Naive B cell (primary cell): ENCODE measurements at regions not wholly inside any gene's neighbourhood (a gene's known extent, or its start where the extent isn't known, plus 50 kb on each side); places are given as distances from the start of the nearest gene placed in this dataset.

Experiments used
- ATAC-seq, 2 donors: fragments of 150-1000 bp; cut with Tn5 transposase; 2 replicates each; pipeline ENCODE4 v1.10.0; 2021; ENCODE audit warnings: low read depth in 2 of 2, mild to moderate bottlenecking in 2 of 2, moderate library complexity in 2 of 2
- DNase-seq: peaks from one replicate; pipeline ENCODE4 v3.0.0; 2022
- H3K27ac Mint-ChIP-seq, 6 donors: one replicate each; pipeline ENCODE4 v1.8.0; 2020 to 2022; ENCODE audit warnings: mild to moderate bottlenecking in 6 of 6, mixed read lengths in 6 of 6, moderate library complexity in 5 of 6, inconsistent platforms in 2 of 6
- H3K27me3 Mint-ChIP-seq, 3 donors: one replicate each; pipeline ENCODE4 v1.8.0; 2021 to 2022; ENCODE audit warnings: mixed read lengths in 3 of 3, mild to moderate bottlenecking in 1 of 3
- H3K36me3 Mint-ChIP-seq, 2 donors: one replicate each; pipeline ENCODE4 v1.8.0; 2020 to 2022; ENCODE audit warnings: mixed read lengths in 2 of 2, inconsistent platforms in 1 of 2, mild to moderate bottlenecking in 1 of 2
- H3K4me1 Mint-ChIP-seq, 3 donors: one replicate each; pipeline ENCODE4 v1.8.0; 2020 to 2022; ENCODE audit warnings: mixed read lengths in 3 of 3, inconsistent platforms in 1 of 3, mild to moderate bottlenecking in 1 of 3, moderate library complexity in 1 of 3
- H3K4me3 Mint-ChIP-seq, 8 donors: one replicate each; pipeline ENCODE4 v1.8.0; 2020 to 2022; ENCODE audit warnings: mild to moderate bottlenecking in 8 of 8, mixed read lengths in 8 of 8, moderate library complexity in 8 of 8, inconsistent platforms in 2 of 8
- H3K9me3 Mint-ChIP-seq, 7 donors: one replicate each; pipeline ENCODE4 v1.8.0; 2020 to 2022; ENCODE audit warnings: mixed read lengths in 7 of 7, mild to moderate bottlenecking in 5 of 7, inconsistent platforms in 2 of 7, moderate library complexity in 1 of 7

DNA sequence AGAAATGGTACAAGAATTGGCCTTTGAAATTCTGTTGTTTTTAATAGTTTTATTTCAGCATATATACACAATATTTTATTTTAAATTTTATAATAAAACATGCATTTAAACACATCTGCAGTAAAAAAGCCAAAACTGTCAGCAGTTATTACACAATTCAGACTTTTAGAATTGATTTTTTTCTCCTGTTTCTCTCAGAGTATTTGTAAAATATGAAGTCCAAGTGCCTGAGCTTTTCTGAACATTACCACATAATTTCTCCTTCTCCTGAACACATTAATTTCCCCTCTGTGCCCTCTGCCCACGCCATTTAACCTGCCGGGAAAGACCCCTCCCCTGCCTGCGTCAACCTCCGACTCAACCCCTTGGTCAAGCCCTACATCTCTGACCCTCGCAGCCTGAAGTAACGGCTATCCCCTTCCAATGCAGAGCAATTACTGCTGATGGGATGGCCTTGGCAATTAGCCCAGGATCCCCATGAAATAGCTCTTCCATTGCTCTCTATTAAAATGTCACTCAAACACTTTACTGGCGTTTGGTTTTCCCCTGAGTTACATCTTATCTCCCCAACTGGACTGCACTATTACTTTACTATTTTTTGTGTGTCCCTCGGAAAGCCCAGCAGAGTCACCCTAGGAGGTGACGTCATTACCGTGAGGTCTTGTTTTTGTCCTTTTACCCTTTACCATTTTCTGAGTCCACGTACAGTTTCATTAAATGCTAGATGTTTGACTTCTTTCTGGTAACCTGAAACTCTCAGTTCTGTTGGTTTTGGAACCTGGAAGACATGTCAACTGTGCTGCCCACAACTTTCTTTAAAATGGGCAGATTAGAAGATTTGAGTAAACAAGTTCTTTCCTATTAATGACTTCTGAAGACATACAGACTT, 146.7 kb upstream of the TAB2 start:
- ATAC-seq (no peak), DNase-seq (no peak)
- Mint-ChIP-seq H3K36me3 (peaks cover 0 to 7% of the 10 kb centered on the region in 2 donors), H3K4me1 (peaks cover 11 to 15% (median 13%) of the 10 kb centered on the region in 3 donors), H3K27me3 (peaks cover 13 to 20% (median 18%) of the 10 kb centered on the region in 3 donors), H3K27ac (no peak overlapping the region), H3K9me3 (peaks cover 0 to 5% (median 3%) of the 10 kb centered on the region in 7 donors), H3K4me3 (no peak overlapping the region)

DNA sequence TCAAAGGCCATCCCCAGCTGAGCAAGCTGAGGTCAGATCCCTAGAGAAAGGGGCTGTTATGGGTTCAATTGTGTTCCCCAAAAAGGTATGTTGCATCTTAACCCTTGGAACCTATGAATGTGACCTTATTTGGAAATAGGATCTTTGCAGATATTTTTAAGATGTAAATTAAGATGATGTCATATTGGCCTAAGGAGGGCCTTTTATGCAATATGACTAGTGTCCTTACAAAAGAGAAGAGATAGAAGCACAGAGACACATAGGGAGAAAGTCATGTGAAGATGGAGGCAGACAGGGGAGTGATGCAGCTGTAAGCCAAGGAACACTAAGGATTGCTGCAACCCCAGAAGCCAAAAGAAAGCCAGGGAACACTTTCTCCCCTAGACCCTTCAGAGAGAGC, 144.3 kb upstream of the TAB2 start:
- Mint-ChIP-seq H3K27me3 (peaks cover 13 to 20% (median 17%) of the 10 kb centered on the region in 3 donors), H3K9me3 (peaks cover 0 to 9% (median 4%) of the 10 kb centered on the region in 7 donors), H3K36me3 (peaks cover 0 to 7% of the 10 kb centered on the region in 2 donors), H3K4me1 (peaks cover 11 to 15% (median 13%) of the 10 kb centered on the region in 3 donors), H3K4me3 (peak overlapping the region in 1 of 8 donors; percentile 25), H3K27ac (no peak overlapping the region)
- no peak for ATAC-seq
- no peak for DNase-seq

DNA sequence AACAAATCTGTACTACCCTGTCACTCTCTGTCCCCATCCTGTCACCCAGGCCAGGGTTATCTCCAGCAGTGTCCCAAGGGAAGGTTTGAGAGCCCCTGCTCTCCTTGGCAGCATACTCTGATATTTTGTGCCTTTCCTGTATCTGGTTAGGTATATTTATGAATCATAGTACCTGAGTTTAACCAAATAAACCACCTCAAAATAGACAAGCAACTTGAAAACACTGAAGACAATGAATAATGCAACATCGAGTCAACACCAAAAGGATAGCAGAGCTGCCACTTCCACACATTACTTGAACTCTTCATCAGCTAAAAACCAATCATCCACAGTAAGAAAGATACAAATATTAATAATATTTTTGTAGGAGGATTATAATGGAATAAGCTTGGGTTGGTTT, 142.6 kb upstream of the TAB2 start:
- ATAC-seq, result no peak
- peaks cover 0 to 4% (median 0%) of the 10 kb centered on the region in 7 donors for H3K9me3 Mint-ChIP-seq
- no peak overlapping the region for H3K27ac Mint-ChIP-seq
- no peaks in the 10 kb centered on the region for H3K36me3 Mint-ChIP-seq
- no peak for DNase-seq
- H3K27me3 Mint-ChIP-seq, result peaks cover 0 to 6% (median 5%) of the 10 kb centered on the region in 3 donors
- peaks cover 0 to 3% (median 0%) of the 10 kb centered on the region in 3 donors for H3K4me1 Mint-ChIP-seq
- no peak overlapping the region for H3K4me3 Mint-ChIP-seq

DNA sequence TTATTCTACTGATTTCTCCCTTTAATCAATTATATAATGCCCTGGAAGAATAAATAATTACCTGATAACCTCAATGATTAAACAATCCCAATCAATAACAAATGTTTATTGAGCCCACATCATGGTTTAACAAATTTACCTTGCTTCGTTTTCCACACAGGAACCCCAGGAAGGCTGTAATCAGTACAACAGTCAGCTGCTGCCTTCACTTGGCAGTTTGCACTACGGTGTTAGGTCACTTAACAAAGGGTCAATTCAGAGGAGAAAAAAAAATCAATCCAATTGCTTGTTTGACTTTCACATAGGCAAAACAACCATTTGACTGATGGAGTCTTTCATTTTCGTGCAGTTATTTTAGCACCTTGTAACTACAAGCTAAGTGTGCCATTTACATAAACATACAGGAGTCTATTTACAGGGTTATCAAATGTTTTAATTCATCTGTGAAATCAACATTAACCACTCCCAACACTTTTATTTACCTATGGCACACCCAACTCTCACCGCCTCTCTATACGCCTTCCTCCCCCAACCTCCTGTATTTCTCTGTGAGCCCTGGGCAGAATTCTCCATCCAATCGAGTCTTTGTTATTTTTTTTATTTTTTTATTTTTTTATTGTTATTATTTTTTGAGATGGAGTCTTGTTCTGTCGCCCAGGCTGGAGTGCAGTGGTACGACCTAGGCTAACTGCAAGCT, 140.4 kb upstream of the TAB2 start:
- H3K9me3 Mint-ChIP-seq, result peaks cover 0 to 4% (median 0%) of the 10 kb centered on the region in 7 donors
- no peak overlapping the region for H3K4me3 Mint-ChIP-seq
- H3K36me3 Mint-ChIP-seq, result no peaks in the 10 kb centered on the region
- ATAC-seq (no peak), DNase-seq (no peak)
- H3K27me3 Mint-ChIP-seq, result peaks cover 0 to 4% (median 0%) of the 10 kb centered on the region in 3 donors
- H3K4me1 Mint-ChIP-seq, result peaks cover 0 to 3% (median 0%) of the 10 kb centered on the region in 3 donors
- H3K27ac Mint-ChIP-seq, result no peak overlapping the region

DNA sequence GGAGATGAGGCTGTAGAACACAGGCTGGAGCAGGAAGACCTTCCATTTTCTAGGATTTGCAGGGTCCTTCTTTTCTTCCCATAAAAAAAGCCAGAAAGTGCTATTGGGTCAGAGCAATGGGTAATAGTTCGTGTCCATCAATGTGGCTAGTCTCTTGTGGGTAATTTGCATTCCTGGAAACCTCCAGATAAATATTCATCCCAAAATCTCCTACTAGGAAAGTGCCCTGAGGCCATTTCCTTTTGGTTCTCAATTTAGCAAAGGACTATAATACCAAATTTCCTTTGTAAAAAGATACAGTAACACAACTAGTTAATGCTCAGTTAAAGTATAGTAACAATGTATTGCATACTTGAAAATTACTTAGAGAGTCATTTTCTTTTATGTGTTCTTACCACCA, 138.1 kb upstream of the TAB2 start:
- ATAC-seq, result no peak
- Mint-ChIP-seq H3K4me3 (no peak overlapping the region), H3K36me3 (no peaks in the 10 kb centered on the region), H3K27ac (no peak overlapping the region), H3K4me1 (peaks cover 0 to 3% (median 0%) of the 10 kb centered on the region in 3 donors), H3K27me3 (peaks cover 0 to 4% (median 0%) of the 10 kb centered on the region in 3 donors), H3K9me3 (peaks cover 0 to 4% (median 0%) of the 10 kb centered on the region in 7 donors)
- no peak for DNase-seq

DNA sequence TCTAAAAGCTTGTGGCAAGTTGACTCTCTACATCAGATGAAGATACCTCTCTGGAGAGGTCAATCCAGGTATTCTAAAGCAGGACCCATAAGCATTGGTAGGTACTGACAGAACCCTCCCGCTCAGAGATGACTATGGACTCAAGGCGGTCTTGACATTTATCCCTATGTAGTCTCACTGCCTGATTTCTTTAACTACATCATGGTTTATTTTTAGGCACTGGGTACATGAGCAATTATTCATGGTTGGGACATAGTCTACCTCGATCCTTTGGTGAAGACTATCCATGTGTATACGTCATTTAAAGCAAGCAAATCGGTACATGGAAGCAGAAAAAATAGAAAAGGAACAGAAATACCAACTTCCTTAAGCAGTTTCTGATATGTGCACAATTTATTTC, 136.2 kb upstream of the TAB2 start:
- ATAC-seq (no peak), DNase-seq (no peak)
- peaks cover 0 to 4% (median 0%) of the 10 kb centered on the region in 3 donors for H3K27me3 Mint-ChIP-seq
- H3K27ac Mint-ChIP-seq, result no peak overlapping the region
- H3K4me3 Mint-ChIP-seq, result no peak overlapping the region
- H3K4me1 Mint-ChIP-seq, result peaks cover 0 to 3% (median 0%) of the 10 kb centered on the region in 3 donors
- H3K9me3 Mint-ChIP-seq, result peaks cover 0 to 3% (median 0%) of the 10 kb centered on the region in 7 donors
- H3K36me3 Mint-ChIP-seq, result no peaks in the 10 kb centered on the region

DNA sequence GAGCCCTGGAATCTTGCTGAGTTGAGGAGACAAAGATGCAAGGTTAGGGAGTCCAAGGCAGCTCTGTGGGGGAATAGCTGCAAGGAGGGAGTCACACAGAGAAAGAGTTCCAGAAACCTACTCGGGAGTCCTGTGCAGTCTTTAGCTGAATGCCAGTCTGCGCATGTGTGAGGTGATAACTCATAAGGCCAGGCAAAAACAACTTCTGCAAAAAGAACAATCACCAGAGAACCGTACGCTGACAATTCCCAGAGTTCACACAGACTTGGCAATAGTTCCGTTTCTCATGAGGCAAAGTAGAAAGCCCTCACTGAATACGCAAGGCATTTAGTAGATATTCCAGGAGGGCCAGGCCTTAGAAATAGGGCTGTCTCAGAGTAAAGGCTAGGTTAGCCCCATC, 135.2 kb upstream of the TAB2 start:
- peaks cover 0 to 3% (median 0%) of the 10 kb centered on the region in 3 donors for H3K4me1 Mint-ChIP-seq
- peaks cover 0 to 4% (median 0%) of the 10 kb centered on the region in 3 donors for H3K27me3 Mint-ChIP-seq
- no peaks in the 10 kb centered on the region for H3K36me3 Mint-ChIP-seq
- H3K9me3 Mint-ChIP-seq, result no peaks in the 10 kb centered on the region
- no peak overlapping the region for H3K4me3 Mint-ChIP-seq
- DNase-seq (no peak), ATAC-seq (no peak)
- no peak overlapping the region for H3K27ac Mint-ChIP-seq

DNA sequence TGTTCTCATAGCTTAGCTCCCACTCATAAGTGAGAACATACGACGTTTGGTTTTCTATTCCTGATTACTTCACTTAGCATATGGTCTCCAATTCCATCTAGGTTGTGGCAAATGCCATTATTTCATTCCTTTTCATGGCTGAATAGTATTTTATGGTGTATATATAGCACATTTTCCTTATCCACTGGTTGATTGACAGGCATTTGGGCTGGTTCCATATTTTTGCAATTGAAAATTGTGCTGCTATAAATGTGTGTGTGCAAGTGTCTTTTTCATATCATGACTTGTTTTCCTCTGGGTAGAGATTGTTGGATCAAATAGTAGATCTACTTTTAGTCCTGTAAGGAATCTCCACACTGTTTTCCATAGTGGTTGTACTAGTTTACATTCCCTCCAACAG, 133.0 kb upstream of the TAB2 start:
- H3K4me1 Mint-ChIP-seq, result no peaks in the 10 kb centered on the region
- H3K27ac Mint-ChIP-seq, result no peak overlapping the region
- no peaks in the 10 kb centered on the region for H3K36me3 Mint-ChIP-seq
- H3K4me3 Mint-ChIP-seq, result no peak overlapping the region
- H3K27me3 Mint-ChIP-seq, result no peaks in the 10 kb centered on the region
- DNase-seq (no peak), ATAC-seq (no peak)
- no peaks in the 10 kb centered on the region for H3K9me3 Mint-ChIP-seq

DNA sequence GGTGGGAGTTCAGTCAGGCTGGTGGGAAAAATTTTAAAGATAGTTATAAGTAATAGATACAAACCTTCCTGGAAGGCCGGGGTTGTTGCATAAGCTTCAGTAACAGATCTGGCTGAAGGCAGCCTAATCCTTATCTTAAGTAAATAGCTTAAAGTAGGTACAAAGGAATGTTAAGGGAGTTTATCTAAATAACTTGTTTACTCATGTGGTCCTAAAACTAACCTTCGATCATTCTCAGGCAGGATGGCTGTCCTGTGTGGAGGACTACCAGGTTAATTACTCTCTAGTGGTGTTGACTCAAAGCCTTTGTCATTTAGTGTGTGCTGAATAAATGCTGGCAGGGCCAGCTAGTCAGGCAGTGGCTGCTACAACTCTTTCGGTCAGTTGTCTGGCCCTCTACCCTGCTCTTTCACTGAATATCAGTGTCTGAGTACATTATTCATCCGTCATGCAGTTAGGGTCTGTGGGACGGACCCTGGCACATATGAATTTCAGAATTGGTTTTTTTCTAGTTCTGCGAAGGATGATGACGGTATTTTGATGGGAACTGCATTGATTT, 131.6 kb upstream of the TAB2 start:
- Mint-ChIP-seq H3K36me3 (no peaks in the 10 kb centered on the region), H3K27me3 (no peaks in the 10 kb centered on the region)
- DNase-seq, result no peak

DNA sequence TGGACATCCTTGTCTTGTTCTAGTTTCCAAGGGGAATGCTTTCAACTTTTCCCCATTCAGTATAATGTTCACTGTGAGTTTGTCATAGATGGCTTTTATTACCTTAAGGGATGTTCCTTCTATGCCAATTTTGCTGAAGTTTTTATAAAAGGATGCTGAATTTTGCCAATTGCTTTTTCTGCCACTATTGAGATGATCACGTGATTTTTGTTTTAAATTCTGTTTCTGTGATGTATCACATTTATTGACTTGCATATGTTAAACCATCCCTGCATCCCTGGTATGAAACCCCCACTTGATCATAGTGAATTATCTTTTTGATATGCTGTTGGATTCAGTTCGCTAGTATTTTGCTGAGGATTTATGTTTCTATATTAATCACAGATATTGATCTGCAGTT, 130.6 kb upstream of the TAB2 start:
- DNase-seq, result no peak
- no peak overlapping the region for H3K27ac Mint-ChIP-seq
- no peaks in the 10 kb centered on the region for H3K36me3 Mint-ChIP-seq
- H3K27me3 Mint-ChIP-seq, result no peaks in the 10 kb centered on the region
- H3K4me3 Mint-ChIP-seq, result no peak overlapping the region
- no peak for ATAC-seq
- no peaks in the 10 kb centered on the region for H3K9me3 Mint-ChIP-seq
- H3K4me1 Mint-ChIP-seq, result peaks cover 6 to 8% (median 6%) of the 10 kb centered on the region in 3 donors

More for the DNA sequence above, 131.6 kb upstream of the TAB2 start:
- Mint-ChIP-seq H3K9me3 (no peaks in the 10 kb centered on the region), H3K27ac (no peak overlapping the region), H3K4me3 (no peak overlapping the region), H3K4me1 (peaks cover 6 to 8% (median 6%) of the 10 kb centered on the region in 3 donors)
- ATAC-seq, result no peak

DNA sequence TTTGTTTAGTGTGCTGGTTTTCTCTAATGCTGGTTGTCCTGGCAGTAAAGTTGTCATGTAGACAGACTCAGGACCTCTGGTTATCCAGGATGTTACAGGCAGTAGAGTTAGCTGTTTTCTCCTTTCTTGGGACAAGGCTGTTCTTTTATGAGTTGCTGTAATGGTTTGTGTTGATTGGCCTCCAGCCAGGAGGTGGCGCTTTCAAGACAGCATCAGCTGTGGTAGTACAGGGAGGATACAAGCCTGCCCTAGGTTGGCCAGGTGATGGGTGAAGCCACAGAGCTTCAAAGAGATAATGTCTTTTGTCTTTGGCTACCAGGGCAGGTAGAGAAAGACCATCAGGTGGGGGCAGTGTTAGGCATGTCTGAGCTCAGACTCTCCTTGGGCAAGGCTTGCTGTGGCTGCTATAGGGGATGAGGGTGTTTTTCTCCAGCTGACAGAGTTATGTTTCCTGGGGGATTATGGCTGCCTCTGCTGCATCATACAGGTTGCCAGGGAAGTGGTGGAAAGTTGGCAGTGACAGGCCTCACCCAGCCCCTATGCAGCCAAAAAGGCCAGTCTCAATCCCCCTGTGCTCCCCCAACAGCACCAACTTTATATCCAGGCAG, 127.2 kb upstream of the TAB2 start:
- peak; percentile 88 to 97 for ATAC-seq

DNA sequence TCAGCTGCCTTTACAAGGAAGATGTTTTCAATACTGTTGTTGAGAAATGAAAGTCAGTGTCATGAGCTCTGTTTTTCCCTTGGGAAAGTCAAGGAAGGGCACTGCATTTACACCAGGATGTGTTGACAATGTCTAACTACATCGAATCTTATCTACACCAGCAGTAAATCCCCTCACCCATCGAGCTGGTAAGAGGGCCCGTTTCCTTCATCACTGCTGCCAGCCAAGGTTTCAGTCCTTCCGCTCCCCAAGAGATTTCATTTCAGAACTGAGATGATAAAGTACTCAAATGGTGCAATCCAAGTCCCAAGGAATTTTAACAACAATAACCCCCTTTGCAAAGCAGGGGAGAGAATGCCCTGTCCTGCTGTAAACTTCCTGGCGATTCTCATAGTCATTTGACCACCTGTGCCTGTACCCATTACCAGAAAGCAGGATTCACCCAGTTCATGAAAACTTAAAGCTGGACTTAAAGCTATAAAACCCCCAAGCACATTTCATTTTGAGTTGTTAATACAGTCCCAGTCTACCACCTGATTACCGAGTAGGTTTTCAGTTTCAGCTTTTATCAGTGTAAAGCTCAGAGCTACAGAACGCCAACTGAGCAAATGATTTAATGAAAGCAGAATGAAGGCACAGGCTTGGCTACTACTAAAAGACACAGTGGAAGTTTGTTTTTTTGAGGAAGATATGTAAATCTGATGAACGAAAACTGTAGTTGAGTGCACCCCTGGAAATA, 122.5 kb upstream of the TAB2 start:
- DNase-seq (no peak), ATAC-seq (no peak)
- H3K4me1 Mint-ChIP-seq, result peaks cover 5 to 6% (median 5%) of the 10 kb centered on the region in 3 donors
- H3K27ac Mint-ChIP-seq, result peak overlapping the region in 1 of 6 donors; percentile 63
- H3K27me3 Mint-ChIP-seq, result no peaks in the 10 kb centered on the region
- peaks cover 6 to 7% of the 10 kb centered on the region in 2 donors for H3K36me3 Mint-ChIP-seq
- peaks cover under 1 to 24% (median 6%) of the 10 kb centered on the region in 7 donors for H3K9me3 Mint-ChIP-seq
- H3K4me3 Mint-ChIP-seq, result no peak overlapping the region

More for the DNA sequence above, 127.2 kb upstream of the TAB2 start:
- Mint-ChIP-seq H3K4me3 (no peak overlapping the region), H3K9me3 (no peaks in the 10 kb centered on the region), H3K36me3 (no peaks in the 10 kb centered on the region), H3K27ac (no peak overlapping the region), H3K4me1 (peaks cover 6 to 8% (median 6%) of the 10 kb centered on the region in 3 donors), H3K27me3 (no peaks in the 10 kb centered on the region)
- DNase-seq, result peak; percentile 58
